HEK293 (cell line): ENCODE measurements at regions not wholly inside any gene's neighbourhood (a gene's known extent, or its start where the extent isn't known, plus 50 kb on each side); places are given as distances from the start of the nearest gene placed in this dataset.

Source experiments
- CTCF ChIA-PET: fragments of 350-600 bp; formaldehyde crosslinking; extraction: SDS; loops from one replicate; lab custom pipeline; 2021; ENCODE audit warnings: antibody characterized with exemption; lab: Yijun Ruan, JAX
- POLR2A ChIA-PET: fragments of 300-600 bp; formaldehyde crosslinking; extraction: SDS; loops from one replicate; lab custom pipeline; 2020; ENCODE audit warnings: antibody characterized with exemption, inconsistent platforms; lab: Yijun Ruan, JAX
- H3K27ac ChIP-seq: fragments of 200-500 bp; sonication (Bioruptor generic); 2 replicates; pipeline ENCODE4 v1.5.1; 2014; ENCODE audit warnings: low read depth, low read length, control low read depth, inconsistent platforms; ENCODE audit errors: extremely low read depth
- H3K36me3 ChIP-seq, 2 experiments: fragments of 200-500 bp in 1 of 2; sonication (Bioruptor generic) in 1 of 2; 1 replicate in 1 of 2; 2 replicates in 1 of 2; pipeline ENCODE4 v1.5.1; 2014 to 2017; ENCODE audit warnings: inconsistent platforms in 2 of 2, low read length in 2 of 2; ENCODE audit not compliant: control insufficient read depth in 2 of 2, insufficient read depth in 1 of 2
- H3K4me1 ChIP-seq: fragments of 200-500 bp; sonication (Bioruptor generic); 2 replicates; pipeline ENCODE4 v1.5.1; 2014; ENCODE audit warnings: mild to moderate bottlenecking, low read length, inconsistent platforms; ENCODE audit not compliant: control insufficient read depth, insufficient read depth
- H3K4me3 ChIP-seq: 2 replicates; pipeline ENCODE4 v1.5.1; 2011; ENCODE audit warnings: low read depth, mild to moderate bottlenecking, control low read depth, low read length, moderate library complexity
- H3K9me3 ChIP-seq: fragments of 200-500 bp; sonication (Bioruptor generic); 2 replicates; pipeline ENCODE4 v1.5.1; 2014; ENCODE audit warnings: low read depth, low read length, inconsistent platforms; ENCODE audit not compliant: control insufficient read depth, insufficient read depth
- EGR2 ChIP-seq: fragments of 450-650 bp; formaldehyde crosslinking; IDR thresholded peaks from 2 replicates; pipeline ENCODE4 v1.5.1; 2016; ENCODE audit warnings: low read depth, missing biosample characterization, missing genetic modification characterization
- GFI1B ChIP-seq: fragments of 450-650 bp; formaldehyde crosslinking; IDR thresholded peaks from 2 replicates; pipeline ENCODE4 v1.5.1; 2016; ENCODE audit warnings: missing biosample characterization, missing genetic modification characterization
- OSR2 ChIP-seq: fragments of 450-650 bp; formaldehyde crosslinking; IDR thresholded peaks from 2 replicates; pipeline ENCODE4 v1.5.1; 2016; ENCODE audit warnings: missing biosample characterization, missing genetic modification characterization
- ZBTB8A ChIP-seq: fragments of 450-650 bp; formaldehyde crosslinking; IDR thresholded peaks from 2 replicates; pipeline ENCODE4 v1.5.1; 2016; ENCODE audit warnings: missing biosample characterization, missing genetic modification characterization
- ZIC2 ChIP-seq: fragments of 450-650 bp; formaldehyde crosslinking; IDR thresholded peaks from 2 replicates; pipeline ENCODE4 v1.5.1; 2016; ENCODE audit warnings: missing biosample characterization, missing genetic modification characterization
- ZNF121 ChIP-seq: fragments of 450-650 bp; formaldehyde crosslinking; IDR thresholded peaks from 2 replicates; pipeline ENCODE4 v1.5.1; 2016; ENCODE audit warnings: missing biosample characterization, missing genetic modification characterization
- ZNF138 ChIP-seq: fragments of 450-650 bp; formaldehyde crosslinking; IDR thresholded peaks from 2 replicates; pipeline ENCODE4 v1.5.1; 2016; ENCODE audit warnings: missing biosample characterization, missing genetic modification characterization, borderline replicate concordance
- ZNF146 ChIP-seq: fragments of 450-650 bp; formaldehyde crosslinking; IDR thresholded peaks from 2 replicates; pipeline ENCODE4 v1.5.1; 2016; ENCODE audit warnings: missing biosample characterization, missing genetic modification characterization
- ZNF174 ChIP-seq: fragments of 450-650 bp; formaldehyde crosslinking; IDR thresholded peaks from 2 replicates; pipeline ENCODE4 v1.5.0; 2017; ENCODE audit warnings: missing biosample characterization, mild to moderate bottlenecking, missing genetic modification characterization
- ZNF302 ChIP-seq: fragments of 450-650 bp; formaldehyde crosslinking; IDR thresholded peaks from 2 replicates; pipeline ENCODE4 v1.5.1; 2016; ENCODE audit warnings: missing biosample characterization, missing genetic modification characterization, low read depth
- ZNF354C ChIP-seq: fragments of 450-650 bp; formaldehyde crosslinking; IDR thresholded peaks from 2 replicates; pipeline ENCODE4 v1.5.1; 2016; ENCODE audit warnings: missing biosample characterization, missing genetic modification characterization, low read depth, borderline replicate concordance
- ZNF473 ChIP-seq: fragments of 450-650 bp; formaldehyde crosslinking; IDR thresholded peaks from 2 replicates; pipeline ENCODE4 v1.5.1; 2017; ENCODE audit warnings: missing biosample characterization, missing genetic modification characterization
- ZNF48 ChIP-seq: fragments of 450-650 bp; formaldehyde crosslinking; IDR thresholded peaks from 2 replicates; pipeline ENCODE4 v1.5.1; 2016; ENCODE audit warnings: missing biosample characterization, missing genetic modification characterization
- ZNF501 ChIP-seq: fragments of 450-650 bp; formaldehyde crosslinking; IDR thresholded peaks from 2 replicates; pipeline ENCODE4 v1.5.1; 2016; ENCODE audit warnings: missing biosample characterization, missing genetic modification characterization
- ZNF514 ChIP-seq: fragments of 450-650 bp; formaldehyde crosslinking; IDR thresholded peaks from 2 replicates; pipeline ENCODE4 v1.5.1; 2016; ENCODE audit warnings: missing biosample characterization, missing genetic modification characterization
- ZNF707 ChIP-seq: fragments of 450-650 bp; formaldehyde crosslinking; IDR thresholded peaks from 2 replicates; pipeline ENCODE4 v1.5.1; 2016; ENCODE audit warnings: missing biosample characterization, missing genetic modification characterization
- TF ChIP-seq, protein P1 (sequence below): fragments of 450-650 bp; formaldehyde crosslinking; IDR thresholded peaks from 2 replicates; pipeline ENCODE4 v1.5.1; 2016; ENCODE audit warnings: missing biosample characterization, missing genetic modification characterization
- TF ChIP-seq, protein P2 (sequence below): fragments of 450-650 bp; formaldehyde crosslinking; IDR thresholded peaks from 2 replicates; pipeline ENCODE4 v1.5.1; 2016; ENCODE audit warnings: missing biosample characterization, missing genetic modification characterization
- TF ChIP-seq, protein P3 (sequence below): fragments of 450-650 bp; formaldehyde crosslinking; IDR thresholded peaks from 2 replicates; pipeline ENCODE4 v1.5.1; 2017; ENCODE audit warnings: missing biosample characterization, missing genetic modification characterization

DNA sequence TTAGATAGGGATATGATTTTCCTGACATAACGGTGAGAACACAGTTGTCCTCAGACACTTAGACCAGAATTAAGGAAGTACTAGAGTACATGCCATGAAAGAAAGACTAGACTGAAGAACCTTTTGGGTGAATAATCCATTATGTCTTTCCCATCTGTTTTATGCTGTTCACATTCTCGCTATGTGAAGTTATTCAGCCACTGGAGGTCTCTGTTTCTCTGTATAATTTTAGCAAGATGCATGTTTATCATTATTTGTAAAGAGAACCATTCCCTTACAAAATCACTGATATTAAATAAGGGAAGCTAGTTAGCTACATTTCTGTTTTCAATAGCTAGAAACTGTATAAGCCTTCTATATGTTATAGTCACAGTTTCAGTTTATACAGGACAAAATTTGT, 391.9 kb downstream of the CD109 start:
- H3K36me3 ChIP-seq, result no peaks in the 10 kb centered on the region
- H3K9me3 ChIP-seq, result no peaks in the 10 kb centered on the region
- CTCF ChIA-PET, result interaction anchor here (0.5 to 1.4 kb wide), 2 partner anchors 20 to 1121 kb away, joined by 3 to 5 read pairs; no protein-coding TSS in a partner anchor
- no peak overlapping the region for H3K27ac ChIP-seq
- no peak for TF ChIP-seq EGR2 (tag by site-specific recombination)
- TF ChIP-seq ZNF138, result no peak
- TF ChIP-seq, protein P1, sequence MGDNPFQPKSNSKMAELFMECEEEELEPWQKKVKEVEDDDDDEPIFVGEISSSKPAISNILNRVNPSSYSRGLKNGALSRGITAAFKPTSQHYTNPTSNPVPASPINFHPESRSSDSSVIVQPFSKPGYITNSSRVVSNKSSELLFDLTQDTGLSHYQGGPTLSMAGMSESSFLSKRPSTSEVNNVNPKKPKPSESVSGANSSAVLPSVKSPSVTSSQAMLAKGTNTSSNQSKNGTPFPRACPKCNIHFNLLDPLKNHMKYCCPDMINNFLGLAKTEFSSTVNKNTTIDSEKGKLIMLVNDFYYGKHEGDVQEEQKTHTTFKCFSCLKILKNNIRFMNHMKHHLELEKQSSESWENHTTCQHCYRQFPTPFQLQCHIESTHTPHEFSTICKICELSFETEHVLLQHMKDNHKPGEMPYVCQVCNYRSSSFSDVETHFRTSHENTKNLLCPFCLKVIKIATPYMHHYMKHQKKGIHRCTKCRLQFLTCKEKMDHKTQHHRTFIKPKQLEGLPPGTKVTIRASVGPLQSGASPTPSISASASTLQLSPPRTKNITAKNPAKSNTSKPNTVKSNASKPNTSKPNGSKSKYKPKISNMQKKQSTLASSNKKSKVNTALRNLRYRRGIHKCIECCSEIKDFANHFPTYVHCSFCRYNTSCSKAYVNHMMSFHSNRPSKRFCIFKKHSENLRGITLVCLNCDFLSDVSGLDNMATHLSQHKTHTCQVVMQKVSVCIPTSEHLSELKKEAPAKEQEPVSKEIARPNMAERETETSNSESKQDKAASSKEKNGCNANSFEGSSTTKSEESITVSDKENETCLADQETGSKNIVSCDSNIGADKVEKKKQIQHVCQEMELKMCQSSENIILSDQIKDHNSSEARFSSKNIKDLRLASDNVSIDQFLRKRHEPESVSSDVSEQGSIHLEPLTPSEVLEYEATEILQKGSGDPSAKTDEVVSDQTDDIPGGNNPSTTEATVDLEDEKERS (tag by site-specific recombination), result no peak
- TF ChIP-seq GFI1B (tag by site-specific recombination), result no peak
- TF ChIP-seq, protein P2, sequence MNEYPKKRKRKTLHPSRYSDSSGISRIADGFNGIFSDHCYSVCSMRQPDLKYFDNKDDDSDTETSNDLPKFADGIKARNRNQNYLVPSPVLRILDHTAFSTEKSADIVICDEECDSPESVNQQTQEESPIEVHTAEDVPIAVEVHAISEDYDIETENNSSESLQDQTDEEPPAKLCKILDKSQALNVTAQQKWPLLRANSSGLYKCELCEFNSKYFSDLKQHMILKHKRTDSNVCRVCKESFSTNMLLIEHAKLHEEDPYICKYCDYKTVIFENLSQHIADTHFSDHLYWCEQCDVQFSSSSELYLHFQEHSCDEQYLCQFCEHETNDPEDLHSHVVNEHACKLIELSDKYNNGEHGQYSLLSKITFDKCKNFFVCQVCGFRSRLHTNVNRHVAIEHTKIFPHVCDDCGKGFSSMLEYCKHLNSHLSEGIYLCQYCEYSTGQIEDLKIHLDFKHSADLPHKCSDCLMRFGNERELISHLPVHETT (tag by site-specific recombination), result no peak
- no peak for TF ChIP-seq ZNF48 (tag by site-specific recombination)
- no peak for TF ChIP-seq ZNF121
- no peak for TF ChIP-seq ZIC2
- POLR2A ChIA-PET, result no interaction called here
- H3K4me1 ChIP-seq, result no peaks in the 10 kb centered on the region
- H3K4me3 ChIP-seq, result no peak overlapping the region

DNA sequence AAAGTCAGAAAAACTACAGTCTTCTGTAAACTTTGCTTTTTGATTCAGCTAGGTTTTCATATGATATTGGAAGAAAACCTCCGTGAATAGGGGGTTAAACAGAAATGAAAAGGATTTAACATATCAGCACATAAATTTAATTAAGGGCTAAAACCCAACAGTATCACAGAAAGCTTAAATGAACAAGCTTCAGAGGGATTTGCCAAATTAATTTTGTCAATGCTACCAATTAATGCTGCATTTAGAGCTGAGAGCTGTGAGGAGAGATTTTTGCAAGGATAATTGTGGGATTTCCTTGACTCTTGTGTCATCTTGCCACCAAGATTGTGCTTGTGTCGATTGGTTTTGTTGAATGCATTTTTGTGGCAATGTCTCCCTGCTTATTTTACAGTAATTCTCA, 379.9 kb downstream of the CD109 start:
- CTCF ChIA-PET, result interaction anchor here (0.6 to 3.7 kb wide), 2 partner anchors 15 to 77 kb away, joined by 3 to 28 read pairs; no protein-coding TSS in a partner anchor
- TF ChIP-seq ZNF707 (tag by site-specific recombination), result no peak
- TF ChIP-seq ZNF302, result no peak
- no peak for TF ChIP-seq ZNF146 (tag by site-specific recombination)
- POLR2A ChIA-PET, result no interaction called here
- H3K36me3 ChIP-seq, result no peaks in the 10 kb centered on the region
- no peaks in the 10 kb centered on the region for H3K4me1 ChIP-seq
- no peak overlapping the region for H3K27ac ChIP-seq
- no peak overlapping the region for H3K4me3 ChIP-seq
- no peaks in the 10 kb centered on the region for H3K9me3 ChIP-seq

DNA sequence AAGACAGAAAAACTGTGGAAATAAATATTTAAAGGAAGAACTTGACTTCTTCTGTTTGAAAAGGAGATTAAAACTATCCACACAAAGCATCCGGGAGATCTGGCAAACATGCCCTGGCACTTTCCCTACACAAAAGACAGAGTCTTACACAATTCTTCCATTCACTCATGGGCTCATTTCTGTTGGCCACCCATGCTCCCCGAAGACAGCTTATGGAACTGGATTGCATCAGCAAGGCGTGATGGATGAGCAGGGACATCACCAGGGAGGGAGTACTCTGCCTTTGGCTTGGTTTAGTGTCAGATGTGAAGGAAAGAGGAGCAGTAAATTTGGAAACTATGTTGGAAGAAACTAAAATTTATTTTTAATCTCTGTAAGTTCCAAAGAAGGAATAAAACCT, 379.3 kb downstream of the CD109 start:
- POLR2A ChIA-PET, result no interaction called here
- Histone ChIP-seq H3K4me1 (no peaks in the 10 kb centered on the region), H3K36me3 (no peaks in the 10 kb centered on the region), H3K27ac (no peak overlapping the region), H3K9me3 (no peaks in the 10 kb centered on the region), H3K4me3 (no peak overlapping the region)
- CTCF ChIA-PET, result interaction anchor here (0.6 to 3.7 kb wide), 2 partner anchors 16 to 76 kb away, joined by 3 to 28 read pairs; no protein-coding TSS in a partner anchor
- TF ChIP-seq ZNF354C (tag by site-specific recombination) (no peak), ZBTB8A (no peak)

DNA sequence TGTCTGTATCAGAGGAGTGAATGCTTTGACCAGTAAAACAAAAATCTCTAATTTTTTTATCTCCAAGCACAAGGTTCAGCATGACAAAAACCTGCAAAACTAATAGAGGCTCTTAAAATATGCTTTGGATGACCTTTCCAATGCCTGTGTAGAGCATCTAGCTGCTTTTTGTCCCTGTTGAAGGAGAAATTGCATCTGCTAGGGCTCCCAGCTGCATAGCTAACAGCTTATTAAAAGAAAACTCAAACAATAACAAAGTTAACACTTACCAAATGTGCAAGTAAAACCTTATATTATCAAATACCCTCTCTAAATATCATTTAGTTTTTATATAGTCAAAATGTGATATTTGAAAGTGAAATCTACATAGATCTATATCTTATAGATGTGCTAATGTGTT, 378.6 kb downstream of the CD109 start:
- POLR2A ChIA-PET, result no interaction called here
- Histone ChIP-seq H3K36me3 (no peaks in the 10 kb centered on the region), H3K9me3 (no peaks in the 10 kb centered on the region), H3K4me3 (no peak overlapping the region), H3K4me1 (no peaks in the 10 kb centered on the region), H3K27ac (no peak overlapping the region)
- no peak for TF ChIP-seq ZNF514 (tag by site-specific recombination)
- TF ChIP-seq ZNF501 (tag by site-specific recombination), result no peak
- TF ChIP-seq, protein P3, sequence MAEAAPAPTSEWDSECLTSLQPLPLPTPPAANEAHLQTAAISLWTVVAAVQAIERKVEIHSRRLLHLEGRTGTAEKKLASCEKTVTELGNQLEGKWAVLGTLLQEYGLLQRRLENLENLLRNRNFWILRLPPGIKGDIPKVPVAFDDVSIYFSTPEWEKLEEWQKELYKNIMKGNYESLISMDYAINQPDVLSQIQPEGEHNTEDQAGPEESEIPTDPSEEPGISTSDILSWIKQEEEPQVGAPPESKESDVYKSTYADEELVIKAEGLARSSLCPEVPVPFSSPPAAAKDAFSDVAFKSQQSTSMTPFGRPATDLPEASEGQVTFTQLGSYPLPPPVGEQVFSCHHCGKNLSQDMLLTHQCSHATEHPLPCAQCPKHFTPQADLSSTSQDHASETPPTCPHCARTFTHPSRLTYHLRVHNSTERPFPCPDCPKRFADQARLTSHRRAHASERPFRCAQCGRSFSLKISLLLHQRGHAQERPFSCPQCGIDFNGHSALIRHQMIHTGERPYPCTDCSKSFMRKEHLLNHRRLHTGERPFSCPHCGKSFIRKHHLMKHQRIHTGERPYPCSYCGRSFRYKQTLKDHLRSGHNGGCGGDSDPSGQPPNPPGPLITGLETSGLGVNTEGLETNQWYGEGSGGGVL (tag by site-specific recombination), result no peak
- TF ChIP-seq ZNF174, result no peak
- no peak for TF ChIP-seq ZNF473
- no peak for TF ChIP-seq OSR2 (tag by site-specific recombination)
- CTCF ChIA-PET, result interaction anchor here (3.7 kb wide), 1 partner anchor 17 kb away, joined by 28 read pairs; no protein-coding TSS in a partner anchor
